Endothelial cell (in vitro differentiated cells): ENCODE measurements at regions not wholly inside any gene's neighbourhood (a gene's known extent, or its start where the extent isn't known, plus 50 kb on each side); places are given as distances from the start of the nearest gene placed in this dataset.

Experiments used
- DNase-seq: peaks from one replicate; pipeline ENCODE4 v3.0.0; 2021; ENCODE audit warnings: low spot score
- H3K27ac Mint-ChIP-seq: one replicate; pipeline ENCODE4 v1.8.0; 2021; ENCODE audit warnings: mixed read lengths, inconsistent platforms; ENCODE audit not compliant: unreplicated experiment
- H3K27me3 Mint-ChIP-seq: one replicate; pipeline ENCODE4 v1.8.0; 2021; ENCODE audit warnings: mild to moderate bottlenecking, moderate library complexity, mixed read lengths, inconsistent platforms; ENCODE audit not compliant: unreplicated experiment
- H3K36me3 Mint-ChIP-seq: one replicate; pipeline ENCODE4 v1.8.0; 2021; ENCODE audit warnings: mild to moderate bottlenecking, low read depth, mixed read lengths, inconsistent platforms; ENCODE audit not compliant: unreplicated experiment
- H3K4me1 Mint-ChIP-seq: one replicate; pipeline ENCODE4 v1.8.0; 2021; ENCODE audit warnings: mild to moderate bottlenecking, mixed read lengths, inconsistent platforms; ENCODE audit not compliant: unreplicated experiment
- H3K4me3 Mint-ChIP-seq: one replicate; pipeline ENCODE4 v1.8.0; 2021; ENCODE audit warnings: mild to moderate bottlenecking, mixed read lengths, inconsistent platforms; ENCODE audit not compliant: unreplicated experiment
- H3K9me3 Mint-ChIP-seq: one replicate; pipeline ENCODE4 v1.8.0; 2021; ENCODE audit warnings: mixed read lengths, inconsistent platforms; ENCODE audit not compliant: unreplicated experiment
- CTCF ChIP-seq: fragments of 200-600 bp; sonication (generic); IDR thresholded peaks from one replicate; pipeline ENCODE4 v1.5.0; 2021; ENCODE audit warnings: antibody characterized with exemption; ENCODE audit not compliant: unreplicated experiment

GRCh38 chr22:48305726-48306235 lies 1521.9 kb downstream of the BRD1 start:
- DNase-seq: no peak
- no peaks in the 10 kb centered on the region for H3K36me3 Mint-ChIP-seq
- no peaks in the 10 kb centered on the region for H3K4me1 Mint-ChIP-seq
- H3K27me3 Mint-ChIP-seq: no peaks in the 10 kb centered on the region
- no peak for TF ChIP-seq CTCF
- H3K9me3 Mint-ChIP-seq: no peaks in the 10 kb centered on the region
- H3K4me3 Mint-ChIP-seq: no peak overlapping the region
- no peak overlapping the region for H3K27ac Mint-ChIP-seq

- H3K36me3 Mint-ChIP-seq: no peaks in the 10 kb centered on the region
- no peaks in the 10 kb centered on the region for H3K9me3 Mint-ChIP-seq
- no peaks in the 10 kb centered on the region for H3K4me1 Mint-ChIP-seq
- H3K27ac Mint-ChIP-seq: no peak overlapping the region
- TF ChIP-seq CTCF: no peak
- no peak overlapping the region for H3K4me3 Mint-ChIP-seq
- H3K27me3 Mint-ChIP-seq: no peaks in the 10 kb centered on the region
- DNase-seq: no peak
These were observed 1524.3 kb downstream of the BRD1 start for GRCh38 chr22:48303369-48303725.

GRCh38 chr22:48302657-48303368 lies 1524.9 kb downstream of the BRD1 start:
- no peaks in the 10 kb centered on the region for H3K27me3 Mint-ChIP-seq
- no peak for DNase-seq

GRCh38 chr22:48301908-48302307 lies 1525.8 kb downstream of the BRD1 start:
- DNase-seq: no peak
- no peaks in the 10 kb centered on the region for H3K9me3 Mint-ChIP-seq
- no peaks in the 10 kb centered on the region for H3K36me3 Mint-ChIP-seq
- H3K27me3 Mint-ChIP-seq: no peaks in the 10 kb centered on the region
- TF ChIP-seq CTCF: no peak
- no peak overlapping the region for H3K4me3 Mint-ChIP-seq
- no peak overlapping the region for H3K27ac Mint-ChIP-seq
- H3K4me1 Mint-ChIP-seq: no peaks in the 10 kb centered on the region

More at GRCh38 chr22:48302657-48303368, 1524.9 kb downstream of the BRD1 start:
- Mint-ChIP-seq H3K4me3 (no peak overlapping the region), H3K36me3 (no peaks in the 10 kb centered on the region), H3K4me1 (no peaks in the 10 kb centered on the region), H3K27ac (no peak overlapping the region), H3K9me3 (no peaks in the 10 kb centered on the region)
- TF ChIP-seq CTCF: no peak

- DNase-seq: no peak
- H3K27me3 Mint-ChIP-seq: no peaks in the 10 kb centered on the region
- H3K27ac Mint-ChIP-seq: no peak overlapping the region
- H3K4me1 Mint-ChIP-seq: no peaks in the 10 kb centered on the region
- TF ChIP-seq CTCF: no peak
- H3K4me3 Mint-ChIP-seq: no peak overlapping the region
- H3K9me3 Mint-ChIP-seq: no peaks in the 10 kb centered on the region
- H3K36me3 Mint-ChIP-seq: no peaks in the 10 kb centered on the region
These were observed 1526.3 kb downstream of the BRD1 start for GRCh38 chr22:48301421-48301820.
